ENCODE measurements at regions not wholly inside any gene's neighbourhood (a gene's known extent, or its start where the extent isn't known, plus 50 kb on each side); places are given as distances from the start of the nearest gene placed in this dataset.
"Not testable (repeated sequence)": the region's sequence is repeated elsewhere in the genome, so short reads cannot be mapped to it uniquely, and the experiment has no call there.

- H4K8ac ChIP-seq (ENCODE audit: extremely low read depth, insufficient read depth, low read length); H2AFZ ChIP-seq (ENCODE audit: low read length); H3K4me3 ChIP-seq (ENCODE audit: extremely low read depth in 1 of 4, insufficient read depth in 2 of 4, low read depth in 3 of 4, low read length in 4 of 4); H4K20me1 ChIP-seq (replicated peaks in 1 of 2; ENCODE audit: control insufficient read depth in 1 of 2, insufficient read depth in 2 of 2, low read length in 2 of 2); H2AK5ac ChIP-seq (ENCODE audit: low read depth, low read length); H3K36me3 ChIP-seq (ENCODE audit: control insufficient read depth in 2 of 4, insufficient read depth in 4 of 4, low read length in 3 of 4); H2BK120ac ChIP-seq (replicated peaks; ENCODE audit: low read depth, low read length); H3K56ac ChIP-seq (replicated peaks; ENCODE audit: insufficient read length, low read depth, low read length); H3K23ac ChIP-seq (ENCODE audit: insufficient read length); H3K79me1 ChIP-seq (ENCODE audit: low read depth, low read length); H3K9ac ChIP-seq (replicated peaks in 1 of 4; ENCODE audit: extremely low read depth in 1 of 4, low read depth in 3 of 4, low read length in 3 of 4); H2BK5ac ChIP-seq (ENCODE audit: low read depth, low read length); H4K91ac ChIP-seq (replicated peaks; ENCODE audit: insufficient read length, low read length); H3K4me2 ChIP-seq (ENCODE audit: insufficient read depth in 1 of 2, low read depth in 2 of 2, low read length in 2 of 2); H2BK12ac ChIP-seq (ENCODE audit: low read depth, low read length); FAIRE-seq; H3K4ac ChIP-seq (replicated peaks; ENCODE audit: insufficient read length, low read depth, low read length); H3K18ac ChIP-seq (ENCODE audit: extremely low read depth, low read length); H3K9me3 ChIP-seq (ENCODE audit: insufficient read depth in 2 of 2, low read depth in 1 of 2, low read length in 1 of 2); H3K4me1 ChIP-seq (replicated peaks in 1 of 4; ENCODE audit: control insufficient read depth in 3 of 4, insufficient read depth in 4 of 4, low read length in 3 of 4); H4K5ac ChIP-seq (ENCODE audit: insufficient read length, low read depth, low read length); CTCF ChIA-PET (ENCODE audit: partially characterized antibody); H3K27ac ChIP-seq (ENCODE audit: low read depth, low read length); H3K27me3 ChIP-seq (replicated peaks in 1 of 4; ENCODE audit: control insufficient read depth in 3 of 4, extremely low read depth in 1 of 4, insufficient read depth in 3 of 4, low read length in 3 of 4); H3K79me2 ChIP-seq (ENCODE audit: control insufficient read depth in 1 of 2, insufficient read depth in 2 of 2, low read length in 2 of 2); DNase-seq (ENCODE audit: low read depth in 1 of 2, low spot score in 2 of 2); H2BK20ac ChIP-seq (ENCODE audit: low read length); H3K23me2 ChIP-seq (ENCODE audit: low read depth, low read length); H3K14ac ChIP-seq (ENCODE audit: insufficient read length); H2BK15ac ChIP-seq (ENCODE audit: low read length): not testable (repeated sequence)
- POLR2A ChIA-PET (ENCODE audit: partially characterized antibody) = interaction anchor here (0.7 to 1.1 kb wide), 2 partner anchors 16 to 56 kb away, joined by 3 read pairs; no protein-coding TSS in a partner anchor
- WGBS, 2 experiments (ENCODE audit: extremely low coverage in 1 of 2, insufficient coverage in 1 of 2, insufficient read length in 1 of 2, insufficient replicate concordance in 2 of 2, low coverage in 1 of 2, low lambda C conversion rate in 2 of 2, missing lambda C conversion rate in 1 of 2) = 83% methylated on average over 7 of the region's 7 CpGs; no CpG with 5 or more reads in 1 of the 2 experiments
Measured at GRCh38 chrX:47306471-47307023, 63.8 kb upstream of the ZNF157 start.
